ENCODE measurements at regions not wholly inside any gene's neighbourhood (a gene's known extent, or its start where the extent isn't known, plus 50 kb on each side); places are given as distances from the start of the nearest gene placed in this dataset.

GRCh38 chr9:107905308-107906020 is 415.9 kb upstream of the KLF4 start:
- no peak overlapping the region for H3K4me3 ChIP-seq
- H3K9me3 ChIP-seq, result no peaks in the 10 kb centered on the region
- no peaks in the 10 kb centered on the region for H3K27me3 ChIP-seq
- intact Hi-C loops (cut with DNase I; ENCODE audit: low total_unique reads), result no loop called here
- TF ChIP-seq, protein P1, sequence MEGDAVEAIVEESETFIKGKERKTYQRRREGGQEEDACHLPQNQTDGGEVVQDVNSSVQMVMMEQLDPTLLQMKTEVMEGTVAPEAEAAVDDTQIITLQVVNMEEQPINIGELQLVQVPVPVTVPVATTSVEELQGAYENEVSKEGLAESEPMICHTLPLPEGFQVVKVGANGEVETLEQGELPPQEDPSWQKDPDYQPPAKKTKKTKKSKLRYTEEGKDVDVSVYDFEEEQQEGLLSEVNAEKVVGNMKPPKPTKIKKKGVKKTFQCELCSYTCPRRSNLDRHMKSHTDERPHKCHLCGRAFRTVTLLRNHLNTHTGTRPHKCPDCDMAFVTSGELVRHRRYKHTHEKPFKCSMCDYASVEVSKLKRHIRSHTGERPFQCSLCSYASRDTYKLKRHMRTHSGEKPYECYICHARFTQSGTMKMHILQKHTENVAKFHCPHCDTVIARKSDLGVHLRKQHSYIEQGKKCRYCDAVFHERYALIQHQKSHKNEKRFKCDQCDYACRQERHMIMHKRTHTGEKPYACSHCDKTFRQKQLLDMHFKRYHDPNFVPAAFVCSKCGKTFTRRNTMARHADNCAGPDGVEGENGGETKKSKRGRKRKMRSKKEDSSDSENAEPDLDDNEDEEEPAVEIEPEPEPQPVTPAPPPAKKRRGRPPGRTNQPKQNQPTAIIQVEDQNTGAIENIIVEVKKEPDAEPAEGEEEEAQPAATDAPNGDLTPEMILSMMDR (IDR thresholded peaks at IDR 0.05), result no peak
- H3K27ac ChIP-seq, result no peak overlapping the region
- H3K36me3 ChIP-seq, result no peaks in the 10 kb centered on the region
- no peak for DNase-seq
- no peaks in the 10 kb centered on the region for H3K4me1 ChIP-seq

DNA sequence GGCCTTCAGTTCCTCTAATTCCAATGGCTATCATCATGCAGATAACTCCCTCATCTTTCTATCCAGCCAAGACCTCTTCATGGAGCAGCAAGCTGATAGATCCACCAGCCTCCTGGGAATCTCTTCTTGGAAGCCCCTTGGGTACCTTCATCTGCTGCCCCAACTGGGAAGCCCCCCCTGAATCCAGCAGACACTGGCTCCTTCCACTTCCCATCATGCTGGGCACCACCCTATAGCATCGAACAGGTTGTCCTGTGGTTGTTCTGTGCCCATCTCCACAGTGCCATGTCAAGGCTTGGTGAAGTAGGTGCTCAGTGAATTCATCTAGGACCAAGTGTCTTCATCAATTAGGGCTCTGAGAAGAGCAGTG is 410.4 kb upstream of the KLF4 start:
- H3K27ac ChIP-seq, result no peak overlapping the region
- no peaks in the 10 kb centered on the region for H3K27me3 ChIP-seq
- intact Hi-C loops (cut with DNase I; ENCODE audit: low total_unique reads), result no loop called here
- no peaks in the 10 kb centered on the region for H3K4me1 ChIP-seq
- no peak overlapping the region for H3K4me3 ChIP-seq
- no peaks in the 10 kb centered on the region for H3K9me3 ChIP-seq
- TF ChIP-seq, protein P1 (IDR thresholded peaks at IDR 0.05), result no peak
- no peak for DNase-seq
- no peaks in the 10 kb centered on the region for H3K36me3 ChIP-seq

DNA sequence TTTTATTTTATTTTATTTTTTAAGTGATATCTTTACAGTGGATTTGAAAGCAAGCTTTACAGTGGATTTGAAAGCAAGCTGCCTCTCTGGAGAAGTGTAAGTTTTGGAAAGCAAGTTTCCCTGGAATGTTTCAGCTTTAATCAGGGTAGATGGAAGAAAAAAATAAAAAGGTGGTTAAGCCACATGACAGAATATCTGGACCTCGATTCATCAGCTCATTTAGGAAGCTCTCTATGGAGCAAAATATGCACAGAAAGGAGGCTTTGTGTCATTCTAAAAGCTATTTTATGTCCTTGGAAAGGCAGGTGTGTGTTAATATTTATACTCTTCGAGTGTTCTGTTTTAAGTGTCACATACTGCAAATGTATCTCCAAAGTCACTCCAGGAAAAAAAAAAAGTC is 409.2 kb upstream of the KLF4 start:
- no peak for DNase-seq
- Histone ChIP-seq H3K27me3 (no peaks in the 10 kb centered on the region), H3K4me3 (no peak overlapping the region)

GRCh38 chr9:107896544-107896943 is 407.0 kb upstream of the KLF4 start:
- Histone ChIP-seq H3K9me3 (no peaks in the 10 kb centered on the region), H3K27ac (no peak overlapping the region), H3K27me3 (no peaks in the 10 kb centered on the region), H3K36me3 (no peaks in the 10 kb centered on the region), H3K4me1 (no peaks in the 10 kb centered on the region), H3K4me3 (no peak overlapping the region)
- intact Hi-C loops (cut with DNase I; ENCODE audit: low total_unique reads), result no loop called here
- TF ChIP-seq, protein P1 (IDR thresholded peaks at IDR 0.05), result no peak
- no peak for DNase-seq

More for the DNA sequence above, 409.2 kb upstream of the KLF4 start:
- no peaks in the 10 kb centered on the region for H3K4me1 ChIP-seq
- H3K9me3 ChIP-seq, result no peaks in the 10 kb centered on the region
- TF ChIP-seq, protein P1 (IDR thresholded peaks at IDR 0.05), result no peak
- H3K27ac ChIP-seq, result no peak overlapping the region
- H3K36me3 ChIP-seq, result no peaks in the 10 kb centered on the region
- intact Hi-C loops (cut with DNase I; ENCODE audit: low total_unique reads), result no loop called here

DNA sequence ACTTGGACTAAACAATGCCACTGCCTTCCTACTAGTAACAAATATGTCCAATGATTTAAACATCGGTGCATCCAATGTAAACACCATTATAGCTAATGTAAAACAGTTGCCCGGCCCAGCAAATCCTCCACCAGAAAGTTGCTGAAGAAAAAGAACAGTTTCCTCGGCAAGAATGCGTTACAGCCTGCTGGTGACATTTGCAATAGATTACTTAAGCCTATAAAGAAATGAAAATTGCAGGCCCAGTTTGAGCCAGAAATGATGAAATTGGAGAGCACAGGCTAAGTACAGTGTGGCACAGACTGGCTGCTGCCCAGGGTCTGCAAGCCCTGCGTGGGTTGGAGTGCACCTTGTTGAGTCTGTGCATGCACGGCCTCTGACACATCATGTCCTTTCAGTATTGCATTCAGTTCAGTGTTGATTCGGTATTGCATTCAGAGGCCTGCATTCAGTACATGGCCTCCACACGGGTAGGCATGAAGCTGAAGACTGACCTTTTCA is 406.0 kb upstream of the KLF4 start:
- no peak for DNase-seq

More for the DNA sequence above, 406.0 kb upstream of the KLF4 start:
- Histone ChIP-seq H3K9me3 (peaks cover 0 to under 1% (median 0%) of the 10 kb centered on the region in 3 donors), H3K4me3 (no peak overlapping the region), H3K4me1 (no peaks in the 10 kb centered on the region), H3K27ac (no peak overlapping the region), H3K27me3 (no peaks in the 10 kb centered on the region), H3K36me3 (no peaks in the 10 kb centered on the region)
- TF ChIP-seq, protein P1 (IDR thresholded peaks at IDR 0.05), result no peak
- intact Hi-C loops (cut with DNase I; ENCODE audit: low total_unique reads), result no loop called here
